ENCODE measurements at regions not wholly inside any gene's neighbourhood (a gene's known extent, or its start where the extent isn't known, plus 50 kb on each side); places are given as distances from the start of the nearest gene placed in this dataset.

GRCh38 chr4:35063031-35063570 lies 1181.2 kb downstream of the ARAP2 start:
- ATAC-seq (no peak), DNase-seq (ENCODE audit: low spot score) (no peak)
- intact Hi-C loops (cut with DNase I): no loop called here

- intact Hi-C loops (cut with DNase I): no loop called here
- DNase-seq (ENCODE audit: low spot score) (no peak), ATAC-seq (no peak)
These were observed 1177.9 kb downstream of the ARAP2 start for GRCh38 chr4:35066406-35066805.

- no peak for ATAC-seq
- intact Hi-C loops (cut with DNase I): no loop called here
These were observed 1163.5 kb downstream of the ARAP2 start for GRCh38 chr4:35080799-35081198.

GRCh38 chr4:35087218-35087617 lies 1157.1 kb downstream of the ARAP2 start:
- DNase-seq (ENCODE audit: low spot score) (no peak), ATAC-seq (no peak)
- intact Hi-C loops (cut with DNase I): no loop called here

More at GRCh38 chr4:35080799-35081198, 1163.5 kb downstream of the ARAP2 start:
- DNase-seq (ENCODE audit: low spot score): no peak

GRCh38 chr4:35100932-35101331 lies 1143.4 kb downstream of the ARAP2 start:
- ATAC-seq (no peak), DNase-seq (ENCODE audit: low spot score) (no peak)
- intact Hi-C loops (cut with DNase I): no loop called here

GRCh38 chr4:35102066-35102465 lies 1142.2 kb downstream of the ARAP2 start:
- intact Hi-C loops (cut with DNase I): no loop called here
- no peak for DNase-seq (ENCODE audit: low spot score)
- no peak for ATAC-seq

- intact Hi-C loops (cut with DNase I): no loop called here
- DNase-seq (ENCODE audit: low spot score) (no peak), ATAC-seq (no peak)
These were observed 1138.8 kb downstream of the ARAP2 start for GRCh38 chr4:35105486-35105885.

GRCh38 chr4:35106091-35106734 lies 1138.1 kb downstream of the ARAP2 start:
- ATAC-seq (no peak), DNase-seq (ENCODE audit: low spot score) (no peak)
- intact Hi-C loops (cut with DNase I): no loop called here

GRCh38 chr4:35124106-35124505 lies 1120.2 kb downstream of the ARAP2 start:
- DNase-seq (ENCODE audit: low spot score): no peak
- intact Hi-C loops (cut with DNase I): no loop called here
- ATAC-seq: no peak

GRCh38 chr4:35125995-35126712 lies 1118.2 kb downstream of the ARAP2 start:
- ATAC-seq (no peak), DNase-seq (ENCODE audit: low spot score) (no peak)
- intact Hi-C loops (cut with DNase I): no loop called here

GRCh38 chr4:35138449-35138848 lies 1105.9 kb downstream of the ARAP2 start:
- intact Hi-C loops (cut with DNase I): no loop called here
- DNase-seq (ENCODE audit: low spot score): no peak
- ATAC-seq: no peak

- DNase-seq (ENCODE audit: low spot score) (no peak), ATAC-seq (no peak)
- intact Hi-C loops (cut with DNase I): no loop called here
These were observed 1096.6 kb downstream of the ARAP2 start for GRCh38 chr4:35147761-35148160.

GRCh38 chr4:35151816-35152572 lies 1092.3 kb downstream of the ARAP2 start:
- intact Hi-C loops (cut with DNase I): no loop called here
- no peak for DNase-seq (ENCODE audit: low spot score)
- ATAC-seq: no peak

- DNase-seq (ENCODE audit: low spot score) (no peak), ATAC-seq (no peak)
- intact Hi-C loops (cut with DNase I): no loop called here
These were observed 1081.1 kb downstream of the ARAP2 start for GRCh38 chr4:35163168-35163567.

GRCh38 chr4:35164063-35164462 lies 1080.3 kb downstream of the ARAP2 start:
- no peak for ATAC-seq
- no peak for DNase-seq (ENCODE audit: low spot score)
- intact Hi-C loops (cut with DNase I): no loop called here

GRCh38 chr4:35166466-35166865 lies 1077.8 kb downstream of the ARAP2 start:
- ATAC-seq: no peak
- intact Hi-C loops (cut with DNase I): no loop called here

GRCh38 chr4:35167385-35167784 lies 1076.9 kb downstream of the ARAP2 start:
- no peak for ATAC-seq
- DNase-seq (ENCODE audit: low spot score): no peak
- intact Hi-C loops (cut with DNase I): no loop called here

More at GRCh38 chr4:35166466-35166865, 1077.8 kb downstream of the ARAP2 start:
- no peak for DNase-seq (ENCODE audit: low spot score)

- no peak for DNase-seq (ENCODE audit: low spot score)
- ATAC-seq: no peak
- intact Hi-C loops (cut with DNase I): no loop called here
These were observed 1068.8 kb downstream of the ARAP2 start for GRCh38 chr4:35175487-35175886.

- no peak for ATAC-seq
- no peak for DNase-seq (ENCODE audit: low spot score)
- intact Hi-C loops (cut with DNase I): no loop called here
These were observed 1068.4 kb downstream of the ARAP2 start for GRCh38 chr4:35175894-35176293.

- DNase-seq (ENCODE audit: low spot score) (no peak), ATAC-seq (no peak)
- intact Hi-C loops (cut with DNase I): no loop called here
These were observed 1061.9 kb downstream of the ARAP2 start for GRCh38 chr4:35182451-35182850.

Data from sciatic nerve (tissue), 2 donors.